ENCODE measurements at regions not wholly inside any gene's neighbourhood (a gene's known extent, or its start where the extent isn't known, plus 50 kb on each side); places are given as distances from the start of the nearest gene placed in this dataset.

DNA sequence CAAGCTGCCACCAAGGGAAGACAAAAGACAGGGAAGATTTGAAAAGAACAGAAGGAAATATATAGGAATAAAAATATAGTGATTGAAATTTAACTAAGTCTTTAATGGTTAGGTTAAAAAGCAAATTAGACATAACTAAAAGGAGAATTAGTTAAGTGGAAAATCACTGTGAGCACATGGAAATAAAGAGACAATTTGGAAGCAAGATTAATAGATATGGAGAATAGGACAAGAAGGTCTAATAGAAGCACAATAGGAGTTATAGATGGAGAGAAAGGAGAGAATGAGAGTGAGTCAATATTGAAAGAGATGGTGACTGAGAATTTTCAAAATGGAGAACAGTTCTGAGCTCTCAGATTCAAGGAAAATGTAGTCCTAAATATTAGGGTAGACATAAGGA is 176.9 kb downstream of the ASB1 start:
- TF ChIP-seq, protein P1, sequence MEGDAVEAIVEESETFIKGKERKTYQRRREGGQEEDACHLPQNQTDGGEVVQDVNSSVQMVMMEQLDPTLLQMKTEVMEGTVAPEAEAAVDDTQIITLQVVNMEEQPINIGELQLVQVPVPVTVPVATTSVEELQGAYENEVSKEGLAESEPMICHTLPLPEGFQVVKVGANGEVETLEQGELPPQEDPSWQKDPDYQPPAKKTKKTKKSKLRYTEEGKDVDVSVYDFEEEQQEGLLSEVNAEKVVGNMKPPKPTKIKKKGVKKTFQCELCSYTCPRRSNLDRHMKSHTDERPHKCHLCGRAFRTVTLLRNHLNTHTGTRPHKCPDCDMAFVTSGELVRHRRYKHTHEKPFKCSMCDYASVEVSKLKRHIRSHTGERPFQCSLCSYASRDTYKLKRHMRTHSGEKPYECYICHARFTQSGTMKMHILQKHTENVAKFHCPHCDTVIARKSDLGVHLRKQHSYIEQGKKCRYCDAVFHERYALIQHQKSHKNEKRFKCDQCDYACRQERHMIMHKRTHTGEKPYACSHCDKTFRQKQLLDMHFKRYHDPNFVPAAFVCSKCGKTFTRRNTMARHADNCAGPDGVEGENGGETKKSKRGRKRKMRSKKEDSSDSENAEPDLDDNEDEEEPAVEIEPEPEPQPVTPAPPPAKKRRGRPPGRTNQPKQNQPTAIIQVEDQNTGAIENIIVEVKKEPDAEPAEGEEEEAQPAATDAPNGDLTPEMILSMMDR (conservative IDR thresholded peaks at IDR 0.05; ENCODE audit: low read length): no peak
- no peak for TF ChIP-seq EZH2phosphoT487 (IDR thresholded peaks at IDR 0.05; ENCODE audit: borderline replicate concordance, low read depth, low read length)

Measured in OCI-LY7 (cell line).